ENCODE measurements at regions not wholly inside any gene's neighbourhood (a gene's known extent, or its start where the extent isn't known, plus 50 kb on each side); places are given as distances from the start of the nearest gene placed in this dataset.

- no peak for DNase-seq
- Histone ChIP-seq H3K36me3 (ENCODE audit: control insufficient read depth, insufficient read depth, low read length) (no peaks in the 10 kb centered on the region), H3K27me3 (ENCODE audit: control insufficient read depth, insufficient read depth, low read length, poor library complexity, severe bottlenecking) (no peaks in the 10 kb centered on the region), H3K4me3 (ENCODE audit: low read length) (no peak overlapping the region), H3K4me1 (ENCODE audit: control insufficient read depth, insufficient read depth, low read length) (no peaks in the 10 kb centered on the region), H3K9me3 (ENCODE audit: control insufficient read depth, low read length) (no peaks in the 10 kb centered on the region), H3K27ac (ENCODE audit: low read depth, low read length) (no peak overlapping the region), H3K9ac (ENCODE audit: extremely low read depth, low read length, poor library complexity, severe bottlenecking) (no peak overlapping the region)
- Mint-ChIP-seq H3K27me3 (ENCODE audit: insufficient read depth) (peaks cover 2% of the 10 kb centered on the region), H3K4me3 (no peak overlapping the region), H3K27ac (no peak overlapping the region), H3K4me1 (peaks cover 3% of the 10 kb centered on the region), H3K9me3 (no peaks in the 10 kb centered on the region), H3K36me3 (ENCODE audit: low read depth) (no peaks in the 10 kb centered on the region)
- WGBS, 2 experiments (ENCODE audit: insufficient coverage in 1 of 2, insufficient read length in 1 of 2): 89 to 100% methylated on average over 3 to 5 of the region's 6 CpGs
- no peak for TF ChIP-seq CTCF (conservative IDR thresholded peaks at IDR 0.05)
Measured at GRCh38 chr12:85568395-85569103, 267.7 kb downstream of the RASSF9 start.

- H3K36me3 Mint-ChIP-seq (ENCODE audit: low read depth): no peaks in the 10 kb centered on the region
- Histone ChIP-seq H3K4me1 (ENCODE audit: control insufficient read depth, insufficient read depth, low read length) (no peaks in the 10 kb centered on the region), H3K9ac (ENCODE audit: extremely low read depth, low read length, poor library complexity, severe bottlenecking) (no peak overlapping the region), H3K36me3 (ENCODE audit: control insufficient read depth, insufficient read depth, low read length) (no peaks in the 10 kb centered on the region), H3K27me3 (ENCODE audit: control insufficient read depth, insufficient read depth, low read length, poor library complexity, severe bottlenecking) (no peaks in the 10 kb centered on the region), H3K9me3 (ENCODE audit: control insufficient read depth, low read length) (no peaks in the 10 kb centered on the region), H3K27ac (ENCODE audit: low read depth, low read length) (no peak overlapping the region), H3K4me3 (ENCODE audit: low read length) (no peak overlapping the region)
- H3K27me3 Mint-ChIP-seq (ENCODE audit: insufficient read depth): peaks cover 2% of the 10 kb centered on the region
- WGBS, 2 experiments (ENCODE audit: insufficient coverage in 1 of 2, insufficient read length in 1 of 2): 91% methylated on average over 3 of the region's 3 CpGs; no CpG with 5 or more reads in 1 of the 2 experiments
- H3K9me3 Mint-ChIP-seq: no peaks in the 10 kb centered on the region
- H3K4me3 Mint-ChIP-seq: no peak overlapping the region
- no peak for DNase-seq
- H3K27ac Mint-ChIP-seq: no peak overlapping the region
- H3K4me1 Mint-ChIP-seq: peaks cover 3% of the 10 kb centered on the region
- TF ChIP-seq CTCF (conservative IDR thresholded peaks at IDR 0.05): no peak
Measured at GRCh38 chr12:85569261-85569660, 266.9 kb downstream of the RASSF9 start.

GRCh38 chr12:85572956-85573355, 263.3 kb downstream of the RASSF9 start:
- Histone ChIP-seq H3K36me3 (ENCODE audit: control insufficient read depth, insufficient read depth, low read length) (no peaks in the 10 kb centered on the region), H3K4me3 (ENCODE audit: low read length) (no peak overlapping the region), H3K9ac (ENCODE audit: extremely low read depth, low read length, poor library complexity, severe bottlenecking) (no peak overlapping the region), H3K27ac (ENCODE audit: low read depth, low read length) (no peak overlapping the region), H3K9me3 (ENCODE audit: control insufficient read depth, low read length) (no peaks in the 10 kb centered on the region), H3K27me3 (ENCODE audit: control insufficient read depth, insufficient read depth, low read length, poor library complexity, severe bottlenecking) (no peaks in the 10 kb centered on the region), H3K4me1 (ENCODE audit: control insufficient read depth, insufficient read depth, low read length) (peaks cover 3% of the 10 kb centered on the region)
- H3K36me3 Mint-ChIP-seq (ENCODE audit: low read depth): no peaks in the 10 kb centered on the region
- H3K9me3 Mint-ChIP-seq: no peaks in the 10 kb centered on the region
- no peak overlapping the region for H3K4me3 Mint-ChIP-seq
- no CpG with 5 or more reads among the region's 1 CpG for WGBS, 2 experiments (ENCODE audit: insufficient coverage in 1 of 2, insufficient read length in 1 of 2)
- TF ChIP-seq CTCF (conservative IDR thresholded peaks at IDR 0.05): no peak
- no peak overlapping the region for H3K27ac Mint-ChIP-seq
- DNase-seq: no peak
- peaks cover 10% of the 10 kb centered on the region for H3K4me1 Mint-ChIP-seq
- no peaks in the 10 kb centered on the region for H3K27me3 Mint-ChIP-seq (ENCODE audit: insufficient read depth)

All from endodermal cell (in vitro differentiated cells).